Activated CD8-positive, alpha-beta memory T cell treated with anti-CD3 and anti-CD28 coated beads for 1 hour (primary cell): ENCODE measurements at regions not wholly inside any gene's neighbourhood (a gene's known extent, or its start where the extent isn't known, plus 50 kb on each side); places are given as distances from the start of the nearest gene placed in this dataset.
"Not testable (repeated sequence)": the region's sequence is repeated elsewhere in the genome, so short reads cannot be mapped to it uniquely, and the experiment has no call there.

Experiments
- DNase-seq, 2 donors: peaks; one replicate each; pipeline ENCODE4 v3.0.0-alpha.2; 2020; ENCODE audit warnings: low read depth in 1 of 2; ENCODE audit errors: extremely low read depth in 1 of 2

DNA sequence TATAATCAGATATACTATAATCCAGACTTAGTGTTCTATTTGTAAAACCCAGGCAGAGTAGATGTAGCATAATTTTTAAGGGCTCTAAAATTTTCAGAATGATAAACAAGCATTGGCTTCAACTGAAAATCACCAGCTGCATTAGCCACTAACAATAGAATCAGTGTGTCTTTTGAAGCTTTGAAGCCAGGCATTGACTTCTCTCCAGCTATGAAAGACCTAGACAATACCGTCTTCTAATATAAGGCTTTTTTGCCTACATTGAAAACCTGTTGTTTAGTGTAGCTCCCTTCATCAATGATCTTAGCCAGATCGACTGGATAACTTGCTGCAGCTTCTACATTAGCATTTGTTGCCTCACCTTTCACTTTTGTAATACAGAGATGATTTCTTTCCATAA, 1877.3 kb upstream of the ACO1 start:
- DNase-seq = no peak

DNA sequence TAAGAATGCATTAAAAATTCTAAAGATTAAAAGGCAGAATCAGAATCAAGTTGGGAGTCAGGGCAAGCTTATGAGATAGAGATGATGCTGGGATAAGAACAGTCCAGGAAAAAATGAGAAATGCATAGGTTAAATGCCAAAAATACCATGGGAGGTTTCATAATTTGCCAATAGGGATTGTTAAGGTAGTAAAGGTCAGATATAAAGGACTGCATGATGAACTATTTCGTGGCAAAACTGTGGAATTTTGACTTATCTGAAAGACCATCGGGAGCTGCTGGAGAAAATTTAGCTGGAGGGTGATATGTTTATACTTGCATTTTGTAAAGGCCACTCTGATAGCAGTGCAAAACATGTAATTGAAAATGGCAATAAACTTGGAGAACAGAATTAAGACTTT, 1872.8 kb upstream of the ACO1 start:
- DNase-seq = no peak

DNA sequence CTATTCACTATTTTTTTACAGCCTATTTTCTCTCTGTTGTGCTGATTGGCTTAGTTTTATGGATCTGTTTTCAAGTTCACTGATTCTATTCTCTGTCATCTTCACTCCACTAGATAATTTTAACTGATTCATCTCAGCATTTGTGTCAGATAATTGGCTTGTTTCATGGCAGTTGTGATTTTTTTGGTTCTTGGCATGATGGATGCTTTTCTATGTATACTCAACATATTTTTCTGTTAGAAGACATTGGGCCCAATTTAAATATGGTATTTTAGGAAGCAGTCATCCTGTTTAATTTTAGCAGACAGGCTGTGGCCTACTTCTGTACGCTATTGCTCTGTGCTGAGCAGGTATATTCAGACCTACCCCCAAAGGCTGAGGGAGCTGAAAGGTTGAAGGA, 1865.3 kb upstream of the ACO1 start:
- no peak for DNase-seq

DNA sequence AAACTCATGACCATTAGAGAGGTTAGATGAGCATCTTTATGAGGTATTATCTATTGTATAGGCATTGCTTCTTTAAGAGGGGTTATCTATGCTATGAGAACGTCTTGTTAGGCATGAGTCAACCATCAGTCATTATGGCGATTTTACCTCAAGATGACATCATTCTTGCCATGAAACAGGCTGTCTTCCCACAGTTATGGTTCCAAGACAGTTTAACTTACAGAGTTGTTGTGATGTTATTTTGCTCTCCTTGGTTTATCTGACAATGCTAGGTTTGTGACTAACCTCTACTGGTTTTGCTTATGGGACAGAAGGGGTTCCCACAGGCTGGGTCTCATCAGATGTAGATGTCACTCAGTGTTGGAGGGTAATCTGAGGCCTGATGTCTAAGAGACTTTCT, 1864.7 kb upstream of the ACO1 start:
- no peak for DNase-seq

DNA sequence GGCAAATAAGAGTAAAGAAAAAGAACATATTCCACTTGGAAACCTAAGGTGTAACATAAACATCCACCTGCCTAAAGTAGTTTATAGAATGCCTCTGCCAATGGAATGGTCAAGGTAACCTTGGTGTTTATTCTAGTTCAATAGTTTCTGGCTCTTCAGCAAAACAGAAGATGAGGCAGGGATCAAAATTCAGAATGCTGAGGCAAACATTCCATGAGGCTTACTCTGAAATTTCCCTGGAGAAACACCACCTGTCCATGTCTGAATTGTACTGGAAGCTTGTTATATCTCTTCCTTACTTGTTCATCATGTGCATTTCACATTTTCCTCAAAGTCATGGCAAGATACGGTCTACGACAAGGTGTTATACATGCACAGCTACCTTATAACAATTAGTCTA, 1862.4 kb upstream of the ACO1 start:
- no peak for DNase-seq

DNA sequence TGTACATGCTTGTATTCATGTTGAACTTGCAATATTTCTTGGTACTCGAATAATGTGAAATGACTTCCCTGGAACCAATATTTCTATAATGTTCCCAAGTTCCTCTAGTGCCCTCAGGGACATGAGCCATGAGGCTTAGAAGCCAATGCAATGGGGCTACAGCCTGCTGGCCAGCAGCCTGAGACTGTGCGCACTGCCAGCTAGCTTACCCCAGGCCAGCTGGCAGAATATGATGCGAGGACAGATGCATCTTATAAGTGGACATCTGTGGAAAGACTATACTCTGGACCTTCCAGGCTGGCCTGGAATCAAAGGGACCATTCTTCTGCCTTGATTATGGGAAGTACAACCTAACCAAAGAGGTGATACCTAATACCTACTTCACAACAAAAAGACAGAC, 1862.0 kb upstream of the ACO1 start:
- DNase-seq = no peak

DNA sequence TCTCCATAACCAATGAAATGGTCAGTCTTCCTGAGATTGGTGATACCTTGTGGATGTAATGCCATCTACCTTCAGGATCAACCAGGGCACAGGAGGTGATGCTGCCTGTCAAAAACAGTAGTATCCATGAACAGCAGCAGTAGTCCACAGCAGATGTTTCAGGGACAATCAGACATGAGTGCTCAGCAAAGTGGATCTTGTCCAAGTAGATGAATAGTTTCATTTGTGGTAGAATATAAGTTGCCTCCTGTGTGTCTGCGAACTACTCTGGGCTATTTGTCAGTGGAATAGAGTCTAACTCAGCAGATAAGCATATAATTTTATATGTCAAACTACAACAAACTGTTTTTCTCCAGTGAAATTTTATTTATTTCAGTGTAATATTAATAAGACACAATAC, 1860.1 kb upstream of the ACO1 start:
- no peak for DNase-seq

DNA sequence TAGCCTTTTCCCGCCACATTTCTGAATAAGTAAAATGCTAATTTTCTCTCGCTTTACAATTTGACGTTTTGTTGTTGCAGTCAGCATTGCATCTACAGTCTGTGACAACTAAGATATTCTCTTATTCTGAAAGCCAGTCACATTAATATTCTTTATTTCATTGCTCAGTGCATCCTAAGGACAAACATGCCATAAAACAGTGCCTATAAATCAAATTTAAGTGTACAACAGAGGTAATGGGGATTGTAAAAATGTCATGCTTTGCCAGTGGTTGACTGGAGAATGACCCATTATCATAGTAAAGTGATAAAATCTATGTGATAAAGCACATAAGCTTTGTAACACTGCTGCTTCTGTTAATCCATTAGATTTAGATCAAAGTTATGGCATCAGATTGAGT, 1850.0 kb upstream of the ACO1 start:
- DNase-seq = no peak

DNA sequence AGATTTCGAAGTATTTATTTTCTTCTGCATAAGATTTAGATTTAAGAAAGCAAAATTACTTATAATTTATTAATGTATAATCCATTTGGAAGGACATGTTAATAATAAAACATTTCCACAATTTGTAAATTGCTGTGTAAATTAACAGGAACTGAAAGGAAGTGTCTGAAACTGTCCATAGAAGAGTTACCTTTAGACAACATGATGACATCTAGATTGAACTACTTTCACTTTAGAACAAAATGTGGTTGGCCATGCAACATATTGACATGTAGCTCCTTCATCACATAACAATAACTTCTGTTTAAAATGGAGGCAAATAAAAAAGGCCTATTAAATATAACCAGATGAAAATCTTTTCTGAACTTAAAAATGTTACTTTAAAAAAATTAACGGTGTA, 1849.5 kb upstream of the ACO1 start:
- DNase-seq = no peak

DNA sequence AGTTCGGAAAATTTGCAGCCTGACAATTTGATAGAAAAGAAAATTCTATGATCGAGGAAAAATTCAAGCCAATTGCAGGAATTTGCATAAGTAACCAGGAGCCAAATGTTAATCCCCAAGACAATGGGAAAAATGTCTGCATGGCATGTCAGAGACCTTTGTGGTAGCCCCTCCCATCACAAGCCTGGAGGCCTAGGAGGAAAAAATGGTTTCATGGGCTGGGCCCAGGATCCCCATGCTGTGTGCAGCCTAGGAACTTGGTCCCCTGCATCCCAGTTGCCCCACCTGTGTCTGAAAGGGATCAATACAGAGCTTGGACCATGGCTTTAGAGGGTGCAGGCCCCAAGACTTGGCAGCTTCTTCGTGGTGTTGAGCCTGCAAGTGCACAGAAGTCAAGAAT, 1847.9 kb upstream of the ACO1 start:
- DNase-seq = no peak

DNA sequence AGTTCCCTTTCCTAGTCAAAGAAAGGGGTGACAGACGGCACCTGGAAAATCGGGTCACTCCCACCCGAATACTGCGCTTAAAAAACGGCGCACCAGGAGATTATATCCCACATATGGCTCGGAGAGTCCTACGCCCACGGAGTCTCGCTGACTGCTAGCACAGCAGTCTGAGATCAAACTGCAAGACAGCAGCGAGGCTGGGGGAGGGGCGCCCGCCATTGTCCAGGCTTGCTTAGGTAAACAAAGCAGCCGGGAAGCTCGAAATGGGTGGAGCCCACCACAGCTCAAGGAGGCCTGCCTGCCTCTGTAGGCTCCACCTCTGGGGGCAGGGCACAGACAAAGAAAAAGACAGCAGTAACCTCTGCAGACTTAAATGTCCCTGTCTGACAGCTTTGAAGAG, 1844.7 kb upstream of the ACO1 start:
- not testable (repeated sequence) for DNase-seq

DNA sequence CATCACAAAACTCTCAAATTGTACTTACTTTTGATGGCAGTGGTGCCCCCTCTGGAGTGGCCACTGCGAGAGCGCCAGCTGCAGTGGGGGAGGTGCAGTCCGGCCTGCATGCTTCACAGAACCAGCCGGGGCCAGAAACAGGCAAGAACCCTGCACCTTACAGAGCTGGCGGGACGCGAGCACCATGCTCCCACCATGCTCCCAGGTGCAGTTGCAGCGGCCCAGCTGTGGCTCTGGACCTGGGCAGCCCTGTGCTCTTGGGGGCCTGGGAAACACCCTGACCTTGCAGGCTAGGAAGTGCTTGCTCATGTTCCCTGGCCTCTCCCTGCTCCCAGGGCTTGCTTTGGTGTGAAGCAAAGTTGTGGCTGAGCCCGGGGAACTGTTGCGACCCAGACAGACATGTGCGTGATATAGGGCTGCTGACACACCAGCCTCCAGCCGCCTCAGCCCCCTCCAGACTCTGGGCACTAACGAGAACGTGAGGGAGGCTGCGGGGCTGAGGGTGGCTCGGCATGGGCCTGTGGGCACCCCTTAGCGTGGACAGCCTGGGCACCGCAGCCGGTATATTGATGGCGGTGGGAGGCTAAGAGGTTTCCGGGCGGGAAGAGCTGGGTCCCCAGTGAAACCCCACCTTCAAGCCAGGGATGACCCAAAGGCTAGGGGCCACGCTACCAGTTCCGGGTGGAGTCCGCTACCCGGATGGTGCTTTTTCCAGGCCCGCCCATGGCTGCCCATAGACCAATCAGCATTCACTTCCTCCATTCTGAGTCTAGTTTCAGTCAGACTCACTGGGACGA, 1809.9 kb upstream of the ACO1 start:
- no peak for DNase-seq

DNA sequence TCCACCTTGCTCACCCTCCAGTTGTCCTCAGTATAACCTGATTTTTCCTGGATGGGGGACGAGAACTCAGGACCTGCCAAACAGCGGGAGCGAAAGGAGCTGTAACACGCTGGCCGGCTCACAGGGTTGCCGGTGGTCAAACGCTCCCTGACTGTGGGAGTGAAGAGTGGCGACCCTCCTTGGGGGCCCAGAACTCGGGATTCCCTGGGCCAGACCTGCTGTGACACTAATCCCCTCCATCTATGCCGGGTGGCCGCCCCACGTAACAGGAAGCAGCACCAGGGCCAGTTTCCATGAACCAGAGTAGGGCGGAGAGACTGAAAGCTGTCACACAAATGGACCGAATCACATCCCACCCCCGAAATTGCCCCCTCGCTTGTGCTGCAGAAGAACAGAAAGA, 1809.2 kb upstream of the ACO1 start:
- DNase-seq = no peak

DNA sequence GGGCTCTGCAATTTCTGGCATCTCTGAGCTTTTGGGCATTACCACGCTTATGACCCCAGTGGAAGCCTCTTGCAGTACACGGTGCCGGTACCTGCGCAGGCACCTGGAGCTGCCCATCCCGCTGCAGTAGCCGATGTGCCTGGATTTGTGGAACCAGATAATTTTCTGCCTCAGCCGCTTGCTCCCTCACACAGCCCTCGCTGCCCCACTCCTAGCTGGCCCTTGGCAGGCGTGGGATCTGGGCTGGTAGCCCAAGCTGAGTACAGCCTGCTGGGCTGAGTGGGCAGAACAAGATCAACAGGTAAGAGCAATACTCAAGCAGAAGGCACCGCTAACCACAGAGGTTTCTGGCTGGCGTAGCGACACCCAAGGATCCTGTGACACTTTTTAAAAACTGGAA, 1808.8 kb upstream of the ACO1 start:
- DNase-seq = no peak

DNA sequence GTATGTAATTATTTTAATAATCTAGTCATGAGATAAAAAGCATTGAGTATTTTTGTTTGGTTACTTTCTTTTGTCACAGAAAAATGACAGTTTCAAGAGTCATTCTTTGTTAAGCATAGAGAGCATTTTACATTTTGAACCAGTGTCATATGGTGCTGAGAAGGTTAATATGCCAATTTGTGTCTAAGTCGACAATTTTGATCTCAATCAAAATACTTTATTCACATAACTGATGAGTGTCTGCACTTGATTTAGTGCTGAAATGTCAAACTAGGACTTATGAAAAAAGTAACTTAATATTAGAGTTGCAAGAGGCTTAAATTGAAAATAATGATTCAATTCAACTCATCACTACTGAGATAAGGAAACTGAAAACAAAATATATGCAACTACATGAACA, 1804.6 kb upstream of the ACO1 start:
- no peak for DNase-seq

DNA sequence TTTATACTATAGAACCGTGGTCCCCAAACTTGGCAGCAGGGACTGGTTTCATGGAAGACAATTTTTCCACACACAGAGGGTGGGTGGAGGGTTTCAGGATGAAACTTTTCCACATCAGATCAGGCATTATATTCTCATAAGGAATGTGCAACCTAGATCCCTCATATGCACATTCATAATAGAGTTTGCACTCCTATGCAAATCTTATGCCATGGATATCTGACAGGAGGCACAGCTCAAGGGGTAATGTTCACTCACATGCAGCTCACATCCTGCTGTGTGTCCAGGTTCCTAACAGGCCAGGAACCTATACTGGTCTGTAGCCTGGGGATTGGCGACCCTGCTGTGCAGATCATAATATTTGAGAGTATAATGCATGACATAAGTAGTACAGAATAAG, 1802.2 kb upstream of the ACO1 start:
- DNase-seq = no peak

DNA sequence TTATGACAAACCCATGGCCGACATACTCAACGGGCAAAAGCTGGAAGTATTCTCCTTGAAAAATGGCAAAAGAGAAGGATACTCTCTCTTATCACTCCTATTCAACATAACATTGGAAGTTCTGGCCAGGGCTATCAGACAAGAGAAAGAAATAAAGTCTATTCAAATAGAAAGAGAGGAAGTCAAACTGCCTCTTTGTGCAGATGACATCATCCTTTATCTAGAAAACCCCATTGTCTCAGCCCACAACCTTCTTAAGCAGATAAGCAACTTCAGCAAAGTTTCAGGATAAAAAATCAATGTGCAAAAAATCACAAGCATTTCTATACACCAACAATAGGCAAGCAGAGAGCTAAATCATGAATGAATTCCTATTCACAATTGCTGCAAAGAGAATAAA, 1799.9 kb upstream of the ACO1 start:
- no peak for DNase-seq

DNA sequence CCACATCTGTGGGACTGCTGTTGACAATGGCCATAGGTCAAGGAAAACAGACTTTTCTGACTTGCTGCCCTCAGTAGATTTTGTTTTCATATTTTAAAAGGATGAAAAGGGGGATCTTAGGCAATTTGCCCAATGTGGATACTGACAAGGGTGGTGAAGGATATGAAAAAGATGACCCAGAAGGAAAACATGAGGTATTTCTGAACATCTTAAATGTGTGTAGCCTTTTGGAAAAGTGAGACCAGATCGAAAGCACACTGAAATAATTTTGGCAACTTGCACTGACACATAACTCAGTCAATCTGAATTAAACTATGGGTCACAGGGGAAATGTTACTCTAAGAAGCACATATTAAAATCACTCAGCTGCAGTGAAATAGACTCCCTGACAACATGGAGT, 1793.0 kb upstream of the ACO1 start:
- DNase-seq = no peak

DNA sequence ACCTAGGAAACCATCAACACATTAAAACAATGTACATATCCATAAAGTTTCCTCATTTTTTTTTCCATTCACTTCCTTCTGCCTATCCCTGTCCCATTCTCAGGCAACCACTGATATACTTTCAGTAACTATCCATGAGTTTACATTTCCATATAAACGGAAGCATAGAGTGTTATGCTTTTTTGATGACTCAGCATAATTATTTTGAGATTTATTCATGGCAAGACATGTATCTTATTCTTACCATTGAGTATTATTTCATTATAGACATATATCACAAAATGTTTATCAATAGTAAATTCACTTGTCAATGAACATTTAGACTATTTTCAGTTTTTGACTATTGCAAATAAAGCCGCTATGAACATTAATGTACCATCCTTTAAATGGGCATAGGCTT, 1786.8 kb upstream of the ACO1 start:
- DNase-seq = no peak

DNA sequence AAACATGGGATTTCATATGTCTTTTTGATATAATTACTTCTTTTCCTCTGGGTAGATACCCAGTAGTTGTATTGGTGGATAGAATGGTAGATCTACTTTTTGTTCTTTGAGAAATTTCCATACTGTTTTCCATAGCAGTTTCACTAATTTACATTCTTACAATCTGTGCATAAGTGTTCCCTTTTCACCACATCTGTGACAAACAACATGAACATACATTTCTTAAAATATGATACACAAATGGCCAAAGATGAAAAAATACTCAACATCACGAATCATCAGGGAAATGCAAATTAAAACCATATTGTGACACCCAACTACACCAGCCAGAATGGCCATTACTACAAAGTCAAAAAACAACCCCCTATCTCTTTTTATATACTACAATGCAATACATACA, 1778.5 kb upstream of the ACO1 start:
- DNase-seq = no peak

DNA sequence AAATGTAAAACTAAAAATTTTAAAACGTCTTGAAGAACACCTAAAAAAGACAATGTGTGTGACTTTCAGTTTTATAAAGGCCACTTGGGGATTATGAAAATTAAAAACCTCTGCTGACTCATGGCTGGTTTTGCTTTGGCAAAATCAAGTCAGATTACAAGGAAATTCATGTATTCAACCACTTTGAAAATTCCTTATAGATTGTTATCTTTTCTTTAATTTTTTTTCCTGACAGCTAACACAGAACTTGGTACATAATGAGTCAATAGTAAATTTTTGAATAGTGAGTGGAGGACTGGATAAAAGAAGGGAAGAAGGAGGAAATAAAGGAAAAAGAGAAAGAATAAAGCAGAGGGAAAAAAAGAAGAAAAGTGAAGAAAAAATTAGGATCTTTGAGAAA, 1774.7 kb upstream of the ACO1 start:
- no peak for DNase-seq

DNA sequence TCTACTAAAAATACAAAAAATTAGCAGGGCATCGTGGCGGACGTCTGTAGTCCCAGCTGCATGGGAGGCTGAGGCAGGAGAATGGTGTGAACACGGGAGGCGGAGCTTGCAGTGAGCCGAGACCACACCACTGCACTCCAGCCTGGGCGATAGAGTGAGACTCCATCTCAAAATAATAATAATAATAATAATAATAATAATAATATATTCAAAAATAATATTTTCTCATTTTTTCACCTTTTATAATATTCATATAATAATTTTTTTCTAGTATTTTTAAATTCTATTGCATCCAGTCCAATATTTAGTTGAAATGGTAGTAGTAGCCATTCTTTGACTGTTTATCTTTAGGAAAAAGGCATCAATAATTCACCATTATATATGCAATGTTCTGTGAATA, 1767.7 kb upstream of the ACO1 start:
- DNase-seq = not testable (repeated sequence)

DNA sequence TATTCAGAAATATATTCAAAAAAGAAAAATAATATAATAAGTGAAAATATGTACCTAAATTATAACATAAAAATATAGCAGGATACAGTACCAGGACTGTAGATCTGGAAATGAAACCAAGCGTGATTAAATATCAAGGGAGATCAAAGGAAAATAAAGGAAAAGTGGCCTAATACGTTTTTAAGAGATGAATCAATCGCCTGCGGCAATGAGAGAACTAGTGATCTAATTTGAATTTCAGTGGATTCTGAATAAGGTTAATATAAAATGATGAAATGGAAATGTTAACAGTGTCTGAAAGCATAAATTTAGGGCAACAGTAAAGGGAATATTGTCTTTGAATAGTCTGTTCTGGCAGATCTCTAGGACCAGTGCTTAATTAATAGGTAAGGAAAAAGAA, 1761.9 kb upstream of the ACO1 start:
- no peak for DNase-seq
